Cardiac muscle cell (in vitro differentiated cells and primary cell): ENCODE measurements at regions not wholly inside any gene's neighbourhood (a gene's known extent, or its start where the extent isn't known, plus 50 kb on each side); places are given as distances from the start of the nearest gene placed in this dataset.

Source experiments
- DNase-seq, 2 donors: peaks; one replicate each; pipeline versions ENCODE4 v3.0.0 to v3.0.0-alpha.2; 2010 to 2017; ENCODE audit warnings: low read depth in 1 of 2, low spot score in 1 of 2
- H3K27ac ChIP-seq: fragments of 200-600 bp; sonication (generic); 2 replicates; pipeline ENCODE4 v1.5.1; 2016
- H3K27me3 ChIP-seq: fragments of 200-600 bp; sonication (generic); 2 replicates; pipeline ENCODE4 v1.6.0; 2016; ENCODE audit warnings: control low read depth
- H3K36me3 ChIP-seq: fragments of 200-600 bp; sonication (generic); 2 replicates; pipeline ENCODE4 v1.5.1; 2016; ENCODE audit warnings: control low read depth
- H3K4me1 ChIP-seq: fragments of 200-600 bp; sonication (generic); 2 replicates; pipeline ENCODE4 v1.8.1; 2017; ENCODE audit warnings: low read depth, mild to moderate bottlenecking, mixed run types
- H3K4me3 ChIP-seq: fragments of 200-600 bp; sonication (generic); 2 replicates; pipeline ENCODE4 v1.5.1; 2016; ENCODE audit warnings: mild to moderate bottlenecking
- H3K9me3 ChIP-seq: fragments of 200-600 bp; sonication (generic); 2 replicates; pipeline ENCODE4 v1.5.1; 2017; ENCODE audit warnings: low read depth, mild to moderate bottlenecking, control low read depth
- CTCF ChIP-seq: IDR thresholded peaks from 2 replicates; pipeline ENCODE4 v1.5.1; 2012; ENCODE audit warnings: low read depth, mild to moderate bottlenecking, low read length

- Histone ChIP-seq H3K36me3 (no peaks in the 10 kb centered on the region), H3K4me3 (no peak overlapping the region), H3K4me1 (peaks cover 7% of the 10 kb centered on the region), H3K27me3 (no peaks in the 10 kb centered on the region), H3K27ac (peak overlapping the region; percentile 30), H3K9me3 (no peaks in the 10 kb centered on the region)
- no peak for TF ChIP-seq CTCF
- DNase-seq = peak in 1 of 2 donors; percentile 70
These were observed 248.0 kb downstream of the DRD1 start for GRCh38 chr5:175195698-175196656.

GRCh38 chr5:175181331-175181730, 262.7 kb downstream of the DRD1 start:
- TF ChIP-seq CTCF = no peak
- H3K36me3 ChIP-seq = no peaks in the 10 kb centered on the region
- H3K9me3 ChIP-seq = no peaks in the 10 kb centered on the region
- DNase-seq = no peak
- no peak overlapping the region for H3K4me3 ChIP-seq
- H3K4me1 ChIP-seq = no peaks in the 10 kb centered on the region
- no peak overlapping the region for H3K27ac ChIP-seq
- H3K27me3 ChIP-seq = no peaks in the 10 kb centered on the region

GRCh38 chr5:175170899-175171298, 273.1 kb downstream of the DRD1 start:
- no peak for TF ChIP-seq CTCF

GRCh38 chr5:175168882-175169507, 275.0 kb downstream of the DRD1 start:
- Histone ChIP-seq H3K27me3 (no peaks in the 10 kb centered on the region), H3K27ac (no peak overlapping the region), H3K4me1 (no peaks in the 10 kb centered on the region), H3K4me3 (no peak overlapping the region), H3K9me3 (no peaks in the 10 kb centered on the region), H3K36me3 (no peaks in the 10 kb centered on the region)
- TF ChIP-seq CTCF = no peak
- no peak for DNase-seq

More at GRCh38 chr5:175170899-175171298, 273.1 kb downstream of the DRD1 start:
- H3K4me3 ChIP-seq = no peak overlapping the region
- H3K27me3 ChIP-seq = no peaks in the 10 kb centered on the region
- no peak overlapping the region for H3K27ac ChIP-seq
- H3K36me3 ChIP-seq = no peaks in the 10 kb centered on the region
- H3K9me3 ChIP-seq = no peaks in the 10 kb centered on the region
- no peaks in the 10 kb centered on the region for H3K4me1 ChIP-seq
- DNase-seq = no peak

GRCh38 chr5:175166026-175166425, 278.0 kb downstream of the DRD1 start:
- Histone ChIP-seq H3K4me1 (peaks cover 8% of the 10 kb centered on the region), H3K9me3 (no peaks in the 10 kb centered on the region), H3K27ac (no peak overlapping the region), H3K36me3 (no peaks in the 10 kb centered on the region), H3K27me3 (no peaks in the 10 kb centered on the region), H3K4me3 (no peak overlapping the region)
- TF ChIP-seq CTCF = no peak
- DNase-seq = no peak
